Cardiac muscle cell (in vitro differentiated cells and primary cell): ENCODE measurements at regions not wholly inside any gene's neighbourhood (a gene's known extent, or its start where the extent isn't known, plus 50 kb on each side); places are given as distances from the start of the nearest gene placed in this dataset.
"Not testable (repeated sequence)": the region's sequence is repeated elsewhere in the genome, so short reads cannot be mapped to it uniquely, and the experiment has no call there.

Experiments
- DNase-seq, 2 donors: peaks; one replicate each; pipeline versions ENCODE4 v3.0.0 to v3.0.0-alpha.2; 2010 to 2017; ENCODE audit warnings: low read depth in 1 of 2, low spot score in 1 of 2
- H3K27ac ChIP-seq: fragments of 200-600 bp; sonication (generic); 2 replicates; pipeline ENCODE4 v1.5.1; 2016
- H3K27me3 ChIP-seq: fragments of 200-600 bp; sonication (generic); 2 replicates; pipeline ENCODE4 v1.6.0; 2016; ENCODE audit warnings: control low read depth
- H3K36me3 ChIP-seq: fragments of 200-600 bp; sonication (generic); 2 replicates; pipeline ENCODE4 v1.5.1; 2016; ENCODE audit warnings: control low read depth
- H3K4me1 ChIP-seq: fragments of 200-600 bp; sonication (generic); 2 replicates; pipeline ENCODE4 v1.8.1; 2017; ENCODE audit warnings: low read depth, mild to moderate bottlenecking, mixed run types
- H3K4me3 ChIP-seq: fragments of 200-600 bp; sonication (generic); 2 replicates; pipeline ENCODE4 v1.5.1; 2016; ENCODE audit warnings: mild to moderate bottlenecking
- H3K9me3 ChIP-seq: fragments of 200-600 bp; sonication (generic); 2 replicates; pipeline ENCODE4 v1.5.1; 2017; ENCODE audit warnings: low read depth, mild to moderate bottlenecking, control low read depth
- TF ChIP-seq, protein P1 (sequence below): IDR thresholded peaks from 2 replicates; pipeline ENCODE4 v1.5.1; 2012; ENCODE audit warnings: low read depth, mild to moderate bottlenecking, low read length

DNA sequence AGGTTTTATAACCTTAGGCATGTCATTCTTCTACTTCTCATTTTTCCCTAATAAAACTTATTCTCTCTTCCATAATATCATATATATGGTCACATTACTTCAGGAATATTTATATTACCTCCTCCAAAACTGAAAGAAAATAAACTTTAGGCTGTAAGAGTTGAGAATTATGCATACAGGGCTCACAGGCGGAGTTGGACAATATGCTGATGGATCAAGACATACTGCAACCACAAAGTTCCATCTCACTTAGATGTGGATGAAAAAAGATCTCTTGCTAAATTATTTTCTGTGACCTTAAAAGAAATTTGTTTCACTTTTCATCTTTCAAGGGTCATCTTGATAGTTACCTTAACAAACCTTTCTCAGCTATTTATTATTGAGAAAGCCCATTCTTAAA is 152.6 kb upstream of the PDE4B start:
- Histone ChIP-seq H3K27me3 (no peaks in the 10 kb centered on the region), H3K4me3 (no peak overlapping the region), H3K36me3 (no peaks in the 10 kb centered on the region), H3K9me3 (no peaks in the 10 kb centered on the region), H3K4me1 (no peaks in the 10 kb centered on the region), H3K27ac (no peak overlapping the region)
- TF ChIP-seq, protein P1, sequence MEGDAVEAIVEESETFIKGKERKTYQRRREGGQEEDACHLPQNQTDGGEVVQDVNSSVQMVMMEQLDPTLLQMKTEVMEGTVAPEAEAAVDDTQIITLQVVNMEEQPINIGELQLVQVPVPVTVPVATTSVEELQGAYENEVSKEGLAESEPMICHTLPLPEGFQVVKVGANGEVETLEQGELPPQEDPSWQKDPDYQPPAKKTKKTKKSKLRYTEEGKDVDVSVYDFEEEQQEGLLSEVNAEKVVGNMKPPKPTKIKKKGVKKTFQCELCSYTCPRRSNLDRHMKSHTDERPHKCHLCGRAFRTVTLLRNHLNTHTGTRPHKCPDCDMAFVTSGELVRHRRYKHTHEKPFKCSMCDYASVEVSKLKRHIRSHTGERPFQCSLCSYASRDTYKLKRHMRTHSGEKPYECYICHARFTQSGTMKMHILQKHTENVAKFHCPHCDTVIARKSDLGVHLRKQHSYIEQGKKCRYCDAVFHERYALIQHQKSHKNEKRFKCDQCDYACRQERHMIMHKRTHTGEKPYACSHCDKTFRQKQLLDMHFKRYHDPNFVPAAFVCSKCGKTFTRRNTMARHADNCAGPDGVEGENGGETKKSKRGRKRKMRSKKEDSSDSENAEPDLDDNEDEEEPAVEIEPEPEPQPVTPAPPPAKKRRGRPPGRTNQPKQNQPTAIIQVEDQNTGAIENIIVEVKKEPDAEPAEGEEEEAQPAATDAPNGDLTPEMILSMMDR = no peak
- no peak for DNase-seq

DNA sequence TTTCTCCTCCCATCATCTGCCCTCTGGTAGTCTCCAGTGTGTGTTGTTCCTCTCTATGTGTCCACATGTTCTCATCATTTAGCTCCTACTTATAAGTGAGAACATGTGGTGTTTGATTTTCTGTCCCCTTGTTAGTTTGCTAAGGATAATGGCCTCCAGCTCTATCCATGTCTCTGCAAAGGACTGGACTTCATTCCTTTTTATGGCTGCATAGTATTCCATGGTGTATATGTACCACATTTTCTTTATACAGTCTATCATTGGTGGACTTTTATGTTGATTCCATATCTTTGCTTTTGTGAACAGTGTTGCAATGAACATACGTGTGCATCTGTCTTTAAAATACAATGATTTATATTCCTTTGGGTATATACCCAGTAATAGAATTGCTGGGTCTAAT is 143.5 kb upstream of the PDE4B start:
- H3K27ac ChIP-seq, H3K4me1 ChIP-seq, H3K9me3 ChIP-seq, DNase-seq, H3K27me3 ChIP-seq, H3K4me3 ChIP-seq, H3K36me3 ChIP-seq: not testable (repeated sequence)

DNA sequence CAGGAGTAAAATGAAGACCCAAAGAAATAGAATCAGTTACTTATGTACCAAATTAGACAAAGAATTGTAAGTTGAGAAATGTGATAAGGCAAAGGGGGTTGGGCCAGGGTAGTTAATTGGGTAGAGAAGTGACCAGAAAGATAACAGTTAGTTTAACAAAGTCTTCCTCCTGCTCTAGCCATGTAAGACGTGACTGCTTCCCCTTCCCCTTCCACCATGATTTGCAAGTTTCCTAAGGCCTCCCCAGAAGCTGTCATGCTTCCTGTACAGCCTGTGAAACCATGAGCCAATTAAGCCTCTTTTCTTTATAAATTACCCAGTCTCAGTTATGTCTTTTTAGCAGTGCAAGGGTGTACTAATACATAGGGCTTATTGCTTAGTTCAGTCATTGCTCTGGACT is 142.0 kb upstream of the PDE4B start:
- no peaks in the 10 kb centered on the region for H3K9me3 ChIP-seq
- no peaks in the 10 kb centered on the region for H3K4me1 ChIP-seq
- no peak overlapping the region for H3K27ac ChIP-seq
- TF ChIP-seq, protein P1 = no peak
- no peak overlapping the region for H3K4me3 ChIP-seq
- H3K27me3 ChIP-seq = no peaks in the 10 kb centered on the region
- H3K36me3 ChIP-seq = no peaks in the 10 kb centered on the region
- DNase-seq = no peak

DNA sequence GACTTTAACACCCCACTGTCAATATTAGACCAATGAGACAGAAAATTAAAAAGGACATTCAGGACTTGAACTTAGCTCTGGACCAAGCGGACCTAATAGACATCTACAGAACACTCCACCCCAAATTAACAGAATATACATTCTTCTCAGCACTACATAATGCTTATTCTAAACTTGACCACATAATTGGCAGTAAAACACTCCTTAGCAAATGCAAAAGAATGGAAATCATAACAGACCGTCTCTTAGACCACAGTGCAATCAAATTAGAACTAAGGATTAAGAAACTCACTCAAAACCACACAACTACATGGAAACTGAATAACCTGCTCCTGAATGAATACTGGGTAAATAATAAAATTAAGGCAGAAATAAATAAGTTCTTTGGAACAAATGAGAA is 138.2 kb upstream of the PDE4B start:
- DNase-seq, H3K27me3 ChIP-seq, H3K27ac ChIP-seq, H3K36me3 ChIP-seq, H3K9me3 ChIP-seq, H3K4me1 ChIP-seq, H3K4me3 ChIP-seq: not testable (repeated sequence)

DNA sequence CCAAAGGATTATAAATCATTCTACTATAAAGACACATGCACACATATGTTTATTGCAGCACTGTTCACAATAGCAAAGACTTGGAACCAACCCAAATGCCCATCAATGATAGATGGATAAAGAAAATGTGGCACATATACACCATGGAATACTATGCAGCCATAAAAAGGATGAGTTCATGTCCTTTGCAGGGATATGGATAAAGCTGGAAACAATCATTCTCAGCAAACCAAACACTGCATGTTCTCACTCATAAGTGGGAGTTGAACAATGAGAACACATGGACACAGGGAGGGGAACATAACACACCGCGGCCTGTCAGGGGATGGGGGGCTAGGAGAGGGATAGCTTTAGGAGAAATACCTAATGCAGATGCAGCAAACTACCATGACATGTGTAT is 135.1 kb upstream of the PDE4B start:
- H3K9me3 ChIP-seq, H3K27ac ChIP-seq, H3K36me3 ChIP-seq, H3K27me3 ChIP-seq, DNase-seq, H3K4me3 ChIP-seq, H3K4me1 ChIP-seq: not testable (repeated sequence)

DNA sequence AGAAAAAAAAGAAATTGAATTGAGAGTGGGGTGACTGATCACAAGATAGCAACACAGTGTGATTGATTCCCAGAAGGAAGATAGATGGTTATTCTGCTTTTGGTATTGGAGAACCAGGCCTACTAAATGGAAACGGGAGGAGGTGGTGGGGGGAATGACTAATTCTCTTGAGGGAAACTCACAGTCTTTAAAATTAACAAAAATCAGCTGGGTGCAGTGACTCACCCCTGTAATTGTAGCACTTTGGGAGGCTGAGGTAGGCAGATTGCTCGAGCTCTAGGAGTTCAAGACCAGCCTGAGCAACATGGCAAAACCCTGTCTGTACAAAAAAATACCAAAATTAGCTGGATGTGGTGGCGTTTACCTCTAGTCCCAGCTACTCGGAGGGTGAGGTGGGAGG is 134.6 kb upstream of the PDE4B start:
- TF ChIP-seq, protein P1 = no peak
- Histone ChIP-seq H3K27me3 (no peaks in the 10 kb centered on the region), H3K4me1 (no peaks in the 10 kb centered on the region)

DNA sequence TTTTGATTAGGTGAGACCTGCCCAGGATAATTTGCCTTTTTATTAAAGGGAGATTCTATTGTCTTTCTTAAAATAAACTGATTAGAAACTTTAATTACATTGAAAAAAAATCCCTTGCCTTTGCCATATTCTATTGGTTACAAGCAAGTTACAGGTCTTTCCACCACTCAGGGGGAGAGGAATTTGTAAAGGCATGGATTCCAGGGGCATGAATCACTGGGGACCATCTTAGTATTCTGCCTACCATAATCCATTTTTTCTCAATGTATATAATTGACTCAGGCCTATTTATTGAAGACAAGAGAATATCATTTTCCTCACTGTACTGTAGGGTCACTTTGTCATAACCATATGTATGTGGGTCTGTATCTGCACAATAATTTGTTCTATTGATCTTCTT is 124.3 kb upstream of the PDE4B start:
- no peak overlapping the region for H3K4me3 ChIP-seq
- H3K36me3 ChIP-seq = no peaks in the 10 kb centered on the region
- H3K9me3 ChIP-seq = no peaks in the 10 kb centered on the region
- H3K27ac ChIP-seq = no peak overlapping the region
- TF ChIP-seq, protein P1 = no peak
- no peaks in the 10 kb centered on the region for H3K4me1 ChIP-seq
- H3K27me3 ChIP-seq = no peaks in the 10 kb centered on the region
- no peak for DNase-seq

More for the DNA sequence above, 134.6 kb upstream of the PDE4B start:
- Histone ChIP-seq H3K27ac (no peak overlapping the region), H3K36me3 (no peaks in the 10 kb centered on the region), H3K9me3 (no peaks in the 10 kb centered on the region), H3K4me3 (no peak overlapping the region)
- no peak for DNase-seq
